ENCODE measurements at regions not wholly inside any gene's neighbourhood (a gene's known extent, or its start where the extent isn't known, plus 50 kb on each side); places are given as distances from the start of the nearest gene placed in this dataset.

- DNase-seq, result no peak
- Mint-ChIP-seq H3K36me3 (no peaks in the 10 kb centered on the region), H3K4me3 (no peak overlapping the region), H3K4me1 (no peaks in the 10 kb centered on the region), H3K27me3 (no peaks in the 10 kb centered on the region), H3K9me3 (peaks cover 2% of the 10 kb centered on the region), H3K27ac (no peak overlapping the region)
- CTCF ChIA-PET, result no interaction called here
Observed at GRCh38 chr9:118324706-118325105, 620.5 kb downstream of the TLR4 start.

- CTCF ChIA-PET, result no interaction called here
- DNase-seq, result no peak
- Mint-ChIP-seq H3K27me3 (no peaks in the 10 kb centered on the region), H3K4me3 (no peak overlapping the region), H3K9me3 (peaks cover 2% of the 10 kb centered on the region), H3K27ac (no peak overlapping the region), H3K4me1 (no peaks in the 10 kb centered on the region), H3K36me3 (no peaks in the 10 kb centered on the region)
Observed at GRCh38 chr9:118325757-118326156, 621.6 kb downstream of the TLR4 start.

DNA sequence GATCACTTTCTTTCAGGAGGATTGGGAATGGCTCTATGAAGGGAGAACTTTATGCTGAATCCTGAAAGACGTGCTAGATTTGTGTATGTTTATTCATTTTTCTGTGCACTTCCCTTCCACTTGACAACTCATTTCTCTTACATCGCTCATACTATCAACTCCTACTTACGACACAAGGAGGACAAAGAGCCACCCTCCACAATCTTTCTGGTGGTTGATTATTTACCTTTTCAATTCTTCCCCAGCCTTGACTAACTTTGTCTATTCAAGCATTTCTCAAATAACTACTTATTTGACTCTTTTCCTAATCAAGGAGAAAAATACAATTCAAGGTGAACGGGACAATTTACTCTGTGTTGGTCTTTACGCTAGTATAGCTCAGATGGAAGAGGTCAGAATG, 622.1 kb downstream of the TLR4 start:
- Mint-ChIP-seq H3K4me3 (no peak overlapping the region), H3K4me1 (no peaks in the 10 kb centered on the region), H3K27ac (no peak overlapping the region), H3K36me3 (no peaks in the 10 kb centered on the region), H3K27me3 (no peaks in the 10 kb centered on the region), H3K9me3 (peaks cover 2% of the 10 kb centered on the region)
- no peak for DNase-seq
- CTCF ChIA-PET, result no interaction called here

DNA sequence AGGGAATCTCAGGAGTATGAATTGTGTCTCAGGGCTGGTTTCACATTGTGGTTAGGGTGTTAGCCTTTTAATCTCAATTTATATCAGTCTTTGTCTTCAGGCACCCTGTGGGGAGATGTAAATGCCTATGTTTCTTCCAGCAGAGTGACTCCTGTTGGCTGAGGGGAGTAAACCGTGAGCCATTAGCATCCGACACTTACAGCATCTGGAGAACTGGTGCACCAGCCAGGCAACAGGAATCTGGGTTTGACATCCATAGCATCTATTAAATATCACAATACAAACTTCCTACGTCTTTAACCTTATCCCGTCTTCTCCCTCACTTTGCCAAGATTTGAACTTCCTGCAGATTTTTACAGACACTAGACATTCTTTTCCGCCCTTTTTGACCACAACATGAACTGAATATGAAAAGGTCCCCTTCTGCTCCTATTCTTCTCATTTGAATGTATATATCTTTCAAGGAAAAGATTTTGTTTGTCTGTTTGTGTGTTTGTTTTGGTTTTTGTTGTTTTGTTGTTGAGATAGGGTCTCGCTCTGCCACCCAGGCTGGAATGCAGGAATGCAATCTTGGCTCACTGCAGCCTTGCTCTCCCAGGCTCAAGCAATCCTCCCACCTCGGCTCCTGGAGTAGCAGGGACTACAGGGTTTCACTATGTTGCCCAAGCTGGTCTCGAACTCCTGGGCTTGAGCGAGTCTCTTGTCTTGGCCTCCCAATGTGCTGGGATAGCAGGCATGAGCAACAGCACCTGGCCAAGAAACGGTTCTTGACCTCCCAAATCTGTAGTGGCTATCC, 626.2 kb downstream of the TLR4 start:
- Mint-ChIP-seq H3K4me1 (no peaks in the 10 kb centered on the region), H3K4me3 (no peak overlapping the region), H3K36me3 (no peaks in the 10 kb centered on the region), H3K27ac (no peak overlapping the region), H3K27me3 (no peaks in the 10 kb centered on the region), H3K9me3 (peaks cover 2% of the 10 kb centered on the region)
- CTCF ChIA-PET, result no interaction called here
- DNase-seq, result no peak

- H3K9me3 Mint-ChIP-seq, result no peaks in the 10 kb centered on the region
- no peak for DNase-seq
- H3K4me3 Mint-ChIP-seq, result no peak overlapping the region
- H3K27ac Mint-ChIP-seq, result no peak overlapping the region
- no peaks in the 10 kb centered on the region for H3K4me1 Mint-ChIP-seq
- CTCF ChIA-PET, result no interaction called here
- no peaks in the 10 kb centered on the region for H3K36me3 Mint-ChIP-seq
- H3K27me3 Mint-ChIP-seq, result no peaks in the 10 kb centered on the region
Observed at GRCh38 chr9:118331622-118332045, 627.4 kb downstream of the TLR4 start.

- no peaks in the 10 kb centered on the region for H3K9me3 Mint-ChIP-seq
- H3K36me3 Mint-ChIP-seq, result no peaks in the 10 kb centered on the region
- H3K4me1 Mint-ChIP-seq, result no peaks in the 10 kb centered on the region
- no peak overlapping the region for H3K27ac Mint-ChIP-seq
- H3K27me3 Mint-ChIP-seq, result no peaks in the 10 kb centered on the region
- DNase-seq, result no peak
- no peak overlapping the region for H3K4me3 Mint-ChIP-seq
- CTCF ChIA-PET, result no interaction called here
Observed at GRCh38 chr9:118336250-118336942, 632.2 kb downstream of the TLR4 start.

- Mint-ChIP-seq H3K9me3 (no peaks in the 10 kb centered on the region), H3K27ac (no peak overlapping the region), H3K4me3 (no peak overlapping the region), H3K36me3 (no peaks in the 10 kb centered on the region), H3K4me1 (no peaks in the 10 kb centered on the region), H3K27me3 (no peaks in the 10 kb centered on the region)
- CTCF ChIA-PET, result no interaction called here
- DNase-seq, result no peak
Observed at GRCh38 chr9:118336943-118337330, 632.7 kb downstream of the TLR4 start.

DNA sequence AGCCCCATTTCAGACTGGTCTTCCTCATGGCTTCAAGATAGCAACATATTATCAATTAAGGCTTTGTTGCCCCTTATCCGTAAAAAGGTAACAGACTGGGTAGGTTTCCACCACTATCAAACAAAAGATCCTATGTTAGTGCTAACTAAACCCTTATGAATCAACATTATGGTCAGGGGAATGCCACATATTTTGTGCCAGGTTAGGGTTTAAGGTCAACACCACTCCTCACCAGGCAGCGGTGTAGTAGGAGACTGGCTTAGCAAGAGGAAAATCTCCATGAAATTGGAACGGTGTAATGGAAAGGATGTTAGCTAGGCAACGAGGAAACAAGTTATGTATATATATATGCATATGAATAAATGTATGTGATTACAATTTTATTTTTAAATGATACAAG, 655.8 kb downstream of the TLR4 start:
- no peaks in the 10 kb centered on the region for H3K36me3 Mint-ChIP-seq
- H3K27me3 Mint-ChIP-seq, result no peaks in the 10 kb centered on the region
- no peak overlapping the region for H3K4me3 Mint-ChIP-seq
- peaks cover 4% of the 10 kb centered on the region for H3K9me3 Mint-ChIP-seq
- CTCF ChIA-PET, result no interaction called here
- no peak overlapping the region for H3K27ac Mint-ChIP-seq
- H3K4me1 Mint-ChIP-seq, result no peaks in the 10 kb centered on the region
- DNase-seq, result no peak

- CTCF ChIA-PET, result no interaction called here
- H3K9me3 Mint-ChIP-seq, result peaks cover 2% of the 10 kb centered on the region
- no peaks in the 10 kb centered on the region for H3K36me3 Mint-ChIP-seq
- no peaks in the 10 kb centered on the region for H3K27me3 Mint-ChIP-seq
- H3K4me1 Mint-ChIP-seq, result no peaks in the 10 kb centered on the region
- DNase-seq, result no peak
- H3K4me3 Mint-ChIP-seq, result no peak overlapping the region
- no peak overlapping the region for H3K27ac Mint-ChIP-seq
Observed at GRCh38 chr9:118362123-118362522, 657.9 kb downstream of the TLR4 start.

- no peak overlapping the region for H3K4me3 Mint-ChIP-seq
- H3K36me3 Mint-ChIP-seq, result no peaks in the 10 kb centered on the region
- no peak overlapping the region for H3K27ac Mint-ChIP-seq
- CTCF ChIA-PET, result interaction anchor here (0.5 kb wide), 1 partner anchor 580 kb away, joined by 3 read pairs; no protein-coding TSS in a partner anchor
- H3K9me3 Mint-ChIP-seq, result peaks cover 2% of the 10 kb centered on the region
- no peaks in the 10 kb centered on the region for H3K27me3 Mint-ChIP-seq
- DNase-seq, result no peak
- H3K4me1 Mint-ChIP-seq, result no peaks in the 10 kb centered on the region
Observed at GRCh38 chr9:118362596-118362995, 658.4 kb downstream of the TLR4 start.

- Mint-ChIP-seq H3K9me3 (peaks cover 2% of the 10 kb centered on the region), H3K4me3 (no peak overlapping the region), H3K4me1 (no peaks in the 10 kb centered on the region), H3K36me3 (no peaks in the 10 kb centered on the region), H3K27ac (no peak overlapping the region), H3K27me3 (no peaks in the 10 kb centered on the region)
- CTCF ChIA-PET, result no interaction called here
- DNase-seq, result no peak
Observed at GRCh38 chr9:118364266-118365106, 660.3 kb downstream of the TLR4 start.

- Mint-ChIP-seq H3K36me3 (no peaks in the 10 kb centered on the region), H3K27me3 (no peaks in the 10 kb centered on the region)
- CTCF ChIA-PET, result no interaction called here
Observed at GRCh38 chr9:118366228-118366627, 662.0 kb downstream of the TLR4 start.

DNA sequence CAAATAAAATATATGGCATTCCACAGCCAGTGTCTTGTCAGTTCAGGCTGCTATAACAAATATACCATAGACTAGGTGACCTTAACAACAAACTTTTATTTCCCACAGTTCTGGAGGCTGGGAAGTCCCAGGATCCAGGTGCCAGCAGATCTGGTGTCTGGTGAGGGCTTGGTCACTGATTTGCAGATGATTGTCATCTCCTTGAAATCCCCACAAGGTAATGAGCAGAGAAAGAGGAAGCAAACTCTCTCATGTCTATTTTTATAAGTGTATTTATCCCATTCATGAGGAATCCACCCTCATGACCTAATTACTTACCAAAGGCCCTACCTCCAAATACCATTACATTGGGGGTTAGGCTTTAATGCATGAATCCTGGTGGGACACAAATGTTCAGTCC, 663.2 kb downstream of the TLR4 start:
- CTCF ChIA-PET, result no interaction called here
- H3K4me1 Mint-ChIP-seq, result no peaks in the 10 kb centered on the region
- no peaks in the 10 kb centered on the region for H3K27me3 Mint-ChIP-seq
- no peak for DNase-seq
- no peaks in the 10 kb centered on the region for H3K36me3 Mint-ChIP-seq
- no peak overlapping the region for H3K27ac Mint-ChIP-seq
- H3K4me3 Mint-ChIP-seq, result no peak overlapping the region
- peaks cover 2% of the 10 kb centered on the region for H3K9me3 Mint-ChIP-seq

More at GRCh38 chr9:118366228-118366627, 662.0 kb downstream of the TLR4 start:
- Mint-ChIP-seq H3K27ac (no peak overlapping the region), H3K4me3 (no peak overlapping the region), H3K9me3 (peaks cover 2% of the 10 kb centered on the region), H3K4me1 (no peaks in the 10 kb centered on the region)
- DNase-seq, result no peak

- H3K4me3 Mint-ChIP-seq, result no peak overlapping the region
- no peak for DNase-seq
- H3K27ac Mint-ChIP-seq, result no peak overlapping the region
- H3K27me3 Mint-ChIP-seq, result no peaks in the 10 kb centered on the region
- CTCF ChIA-PET, result no interaction called here
- no peaks in the 10 kb centered on the region for H3K9me3 Mint-ChIP-seq
- H3K36me3 Mint-ChIP-seq, result no peaks in the 10 kb centered on the region
- H3K4me1 Mint-ChIP-seq, result no peaks in the 10 kb centered on the region
Observed at GRCh38 chr9:118384531-118385100, 680.4 kb downstream of the TLR4 start.
